ENCODE measurements at regions not wholly inside any gene's neighbourhood (a gene's known extent, or its start where the extent isn't known, plus 50 kb on each side); places are given as distances from the start of the nearest gene placed in this dataset.
"Not testable (repeated sequence)": the region's sequence is repeated elsewhere in the genome, so short reads cannot be mapped to it uniquely, and the experiment has no call there.

DNA sequence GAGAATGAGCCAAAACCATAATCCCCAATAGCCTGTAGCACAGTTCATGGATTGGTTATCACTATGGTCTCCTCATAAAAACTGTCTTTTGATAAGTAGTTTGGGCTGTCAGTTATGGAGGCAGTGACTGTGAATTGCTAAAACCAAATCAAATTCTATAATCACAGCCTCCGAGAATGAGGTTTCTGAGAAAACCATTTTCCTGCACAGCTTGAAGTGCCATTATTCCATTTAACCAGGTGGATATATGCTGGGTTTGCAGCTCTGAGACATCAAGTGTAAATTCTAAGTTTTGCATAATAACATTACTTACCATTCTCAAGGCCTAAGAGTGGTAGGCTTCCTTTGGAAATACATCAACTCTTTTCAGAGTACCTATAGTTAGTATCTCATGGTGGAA lies 485.4 kb downstream of the FRK start:
- no peak for DNase-seq (ENCODE audit: low read depth in 4 of 4, low spot score in 3 of 4)

DNA sequence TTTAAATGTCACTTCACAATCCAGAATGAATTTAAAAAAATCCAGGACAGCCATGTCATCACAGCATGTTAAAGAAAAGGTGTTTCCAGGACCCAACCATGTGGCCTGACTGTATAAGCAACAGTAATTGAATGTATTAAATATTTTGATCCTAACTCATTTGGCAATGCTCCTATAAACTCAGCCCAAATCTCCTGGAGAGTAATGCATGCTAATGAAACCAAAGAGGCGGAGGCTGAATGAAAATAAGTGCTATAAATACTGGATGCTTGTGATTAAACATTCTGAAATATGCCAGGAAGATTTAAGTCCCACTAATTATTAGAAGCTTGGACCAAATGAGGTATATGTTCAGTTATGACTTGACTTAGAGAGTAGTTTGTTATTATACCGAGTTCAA lies 486.8 kb downstream of the FRK start:
- DNase-seq (ENCODE audit: low read depth in 4 of 4, low spot score in 3 of 4), result no peak

DNA sequence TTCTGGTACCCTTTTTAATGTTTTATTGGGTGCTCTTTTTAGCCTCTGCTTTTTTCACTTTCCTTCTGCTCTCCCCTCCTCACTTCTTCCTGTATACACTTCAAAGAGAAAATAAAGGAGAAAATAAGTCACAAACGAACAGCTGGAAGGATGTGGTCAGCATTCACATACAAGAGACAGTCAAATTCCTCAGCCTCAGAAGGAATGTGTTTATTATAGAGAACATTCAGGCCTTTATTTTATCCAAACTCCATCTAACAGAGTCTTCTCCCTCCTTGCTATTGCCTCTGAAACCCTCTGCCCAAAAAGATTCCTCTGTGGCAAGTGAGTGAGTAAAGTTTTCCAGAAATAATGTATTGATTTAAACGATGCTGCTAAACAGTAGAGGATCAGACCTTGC lies 490.4 kb downstream of the FRK start:
- DNase-seq (ENCODE audit: low read depth in 4 of 4, low spot score in 3 of 4), result no peak

DNA sequence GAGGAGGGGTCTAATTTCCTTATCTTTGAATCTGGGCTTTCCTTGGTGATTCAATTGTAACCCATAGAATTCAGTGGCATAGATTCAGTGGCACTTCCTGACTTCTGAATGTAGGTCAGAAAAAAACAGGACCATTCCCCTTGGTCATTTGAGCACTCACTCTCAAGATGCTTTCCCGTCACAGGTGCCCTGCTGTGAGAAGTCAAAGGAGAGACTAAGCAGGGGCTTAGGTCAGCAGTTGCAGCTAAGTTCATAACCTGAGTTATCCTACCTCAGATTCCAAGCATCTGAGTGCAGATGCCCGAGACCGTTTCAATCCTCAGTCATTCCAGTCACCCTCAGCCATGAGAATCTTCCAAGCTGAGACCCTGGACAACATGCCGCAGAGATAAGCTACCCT lies 506.6 kb downstream of the FRK start:
- no peak for DNase-seq (ENCODE audit: low read depth in 4 of 4, low spot score in 3 of 4)

DNA sequence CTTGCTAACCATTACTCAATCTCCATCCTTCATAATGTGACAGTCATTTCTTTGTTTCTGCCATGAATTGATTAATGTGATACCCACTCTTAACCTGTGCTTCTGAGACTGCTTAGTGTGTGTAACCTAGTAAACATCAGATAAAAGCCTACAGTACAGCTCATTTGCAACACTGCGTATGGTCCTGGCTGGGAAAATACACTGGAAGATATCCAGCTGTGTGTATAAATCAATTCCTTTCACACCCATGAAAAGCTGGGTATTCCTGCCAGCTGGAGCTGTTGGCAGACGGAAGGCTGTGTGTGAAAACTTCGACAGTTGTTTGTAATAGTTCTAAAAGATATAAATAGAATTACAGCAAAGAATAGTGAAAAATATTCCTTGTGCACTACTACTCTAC lies 509.2 kb downstream of the FRK start:
- DNase-seq (ENCODE audit: low read depth in 4 of 4, low spot score in 3 of 4), result no peak

DNA sequence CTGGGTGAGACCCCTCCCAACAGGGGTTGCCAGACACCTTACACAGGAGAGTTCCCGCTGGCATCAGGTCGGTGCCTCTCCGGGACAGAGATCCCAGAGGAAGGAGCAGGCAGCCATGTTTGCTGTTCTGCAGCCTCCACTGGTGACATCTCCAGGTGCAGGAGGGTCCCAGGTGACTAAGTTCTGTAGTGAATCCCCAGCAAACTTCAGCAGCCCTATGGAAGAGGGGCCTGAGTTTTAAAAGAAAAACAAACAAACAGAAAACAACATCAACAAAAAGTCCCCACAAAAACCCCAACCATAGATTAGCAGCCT lies 515.1 kb downstream of the FRK start:
- DNase-seq (ENCODE audit: low read depth in 4 of 4, low spot score in 3 of 4), result no peak

DNA sequence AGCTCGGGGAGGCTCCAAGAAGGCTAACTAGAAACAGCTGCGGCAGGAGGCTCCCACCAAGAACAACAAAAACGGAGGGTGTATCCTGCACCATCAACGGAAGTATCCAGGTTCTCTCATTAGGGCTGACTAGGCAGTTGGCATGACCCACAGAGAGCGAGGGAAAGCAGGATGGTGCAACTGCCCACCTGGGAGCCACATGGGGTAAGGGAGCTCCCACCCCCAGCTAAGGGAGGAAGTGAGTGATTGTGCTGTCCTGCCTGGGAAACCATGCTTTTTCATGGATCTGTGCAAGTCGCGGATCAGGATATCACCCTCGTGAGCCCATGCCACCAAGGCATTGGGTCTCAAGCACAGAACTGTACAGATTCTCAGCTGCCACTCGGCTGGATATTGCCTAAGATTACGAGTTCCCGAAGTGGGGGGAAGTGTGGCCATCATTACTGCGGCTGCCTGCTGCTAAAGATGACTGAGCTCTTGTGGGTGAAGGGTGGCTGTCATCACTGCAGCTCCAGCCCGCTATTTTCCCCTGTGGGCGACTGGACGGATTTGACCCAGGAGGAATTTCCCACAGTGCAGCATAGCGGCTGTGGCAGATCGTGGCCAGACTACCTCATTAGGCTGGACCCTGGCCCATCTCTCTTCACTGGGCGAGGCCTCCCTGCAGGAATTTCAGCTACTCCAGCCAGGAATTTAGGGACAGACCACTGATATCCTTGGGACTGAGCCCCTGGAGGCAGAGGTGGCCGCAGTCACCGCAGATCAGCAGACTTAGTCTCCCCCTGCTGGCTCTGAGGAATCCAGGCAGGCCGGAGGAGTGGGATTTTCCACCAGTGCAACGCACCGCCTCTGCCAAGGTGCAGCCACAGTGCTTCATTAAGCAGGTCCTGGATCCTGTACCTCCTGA lies 515.7 kb downstream of the FRK start:
- no peak for DNase-seq (ENCODE audit: low read depth in 4 of 4, low spot score in 3 of 4)

DNA sequence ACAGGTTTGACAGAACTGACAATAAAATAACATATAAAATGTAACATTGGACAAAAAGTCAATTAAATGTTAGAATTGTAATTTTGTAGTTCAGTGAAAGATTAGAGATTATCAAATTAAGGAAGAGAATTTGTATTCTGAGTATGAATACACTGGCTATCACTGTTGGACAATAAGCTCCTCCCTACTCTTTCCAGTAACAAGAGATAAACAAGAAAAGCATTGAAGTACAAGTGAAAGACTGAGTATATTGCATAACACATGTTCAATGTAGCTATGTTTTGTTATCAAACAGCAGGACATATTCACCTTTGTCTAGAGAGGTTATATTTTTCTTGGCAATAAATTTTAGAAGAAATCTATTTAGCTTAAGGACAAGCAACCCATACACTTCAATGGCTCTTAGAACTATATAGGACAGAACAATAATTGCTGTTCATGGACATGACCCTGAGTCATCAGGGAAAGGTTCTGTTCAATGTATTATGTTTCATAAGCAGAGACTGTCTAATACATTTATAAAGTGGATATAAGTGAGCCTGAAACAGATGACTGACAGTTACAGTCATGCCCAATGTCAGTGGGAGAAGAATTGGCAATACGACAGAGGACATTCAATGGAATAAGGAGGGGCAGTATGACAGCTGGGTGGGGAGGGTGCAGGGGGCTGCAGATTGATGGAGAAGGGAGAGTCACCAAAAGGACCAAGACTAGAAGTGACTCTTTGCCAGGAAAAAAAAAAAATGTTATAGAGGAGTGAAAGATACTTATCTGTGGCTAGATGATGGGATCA lies 520.4 kb downstream of the FRK start:
- no peak for DNase-seq (ENCODE audit: low read depth in 4 of 4, low spot score in 3 of 4)

DNA sequence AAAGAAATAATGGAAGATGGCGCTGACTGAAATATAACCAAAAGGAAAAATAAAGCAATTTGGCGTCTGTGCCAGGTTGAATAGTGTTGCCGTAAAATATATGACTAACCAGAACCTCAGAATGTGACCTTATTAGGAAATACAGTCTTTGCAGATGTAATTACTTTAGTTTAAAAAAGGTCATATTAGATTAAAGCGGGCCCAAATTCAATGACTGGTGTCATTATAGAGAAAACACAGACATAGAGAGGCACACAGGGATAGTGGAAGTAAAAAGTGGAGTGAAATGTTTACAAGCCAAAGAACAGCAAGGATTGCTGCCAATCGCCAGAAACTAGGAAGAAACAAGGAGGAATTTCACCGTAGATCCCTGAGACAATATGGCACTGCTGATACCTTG lies 521.2 kb downstream of the FRK start:
- DNase-seq (ENCODE audit: low read depth in 4 of 4, low spot score in 3 of 4), result no peak

DNA sequence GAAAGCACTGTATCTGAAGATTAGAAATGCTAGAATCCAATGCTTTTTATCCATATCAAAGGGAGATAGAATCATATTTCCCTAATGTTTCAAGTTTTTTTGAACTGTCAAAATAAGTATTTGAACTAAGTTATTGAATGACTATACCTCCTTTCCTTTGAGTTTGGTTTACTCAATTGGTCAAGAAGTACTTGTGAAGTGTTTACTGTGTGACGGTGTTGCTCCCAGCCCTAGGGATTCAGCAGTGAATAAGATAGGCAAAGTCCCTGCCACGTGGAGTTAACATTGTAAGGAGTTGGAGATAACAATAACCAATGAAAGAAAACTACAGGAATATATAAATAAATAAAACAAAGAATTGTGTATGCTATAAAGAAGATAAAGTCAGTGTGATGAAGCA lies 535.9 kb downstream of the FRK start:
- DNase-seq (ENCODE audit: low read depth in 4 of 4, low spot score in 3 of 4), result no peak

DNA sequence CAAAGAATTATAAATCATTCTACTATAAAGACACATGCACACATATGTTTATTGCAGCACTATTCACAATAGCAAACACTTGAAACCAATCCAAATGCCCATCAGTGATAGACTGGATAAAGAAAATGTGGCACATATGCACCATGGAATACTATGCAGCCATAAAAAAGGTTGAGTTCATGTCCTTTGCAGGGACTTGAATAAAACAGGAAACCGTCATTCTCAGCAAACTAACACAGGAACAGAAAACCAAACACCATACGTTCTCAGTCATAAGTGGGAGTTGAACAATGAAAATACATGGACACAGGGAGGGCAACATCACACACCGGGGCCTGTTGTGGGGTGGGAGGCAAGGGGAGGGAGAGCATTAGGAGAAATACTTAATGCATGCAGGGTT lies 538.9 kb downstream of the FRK start:
- DNase-seq (ENCODE audit: low read depth in 4 of 4, low spot score in 3 of 4), result not testable (repeated sequence)

DNA sequence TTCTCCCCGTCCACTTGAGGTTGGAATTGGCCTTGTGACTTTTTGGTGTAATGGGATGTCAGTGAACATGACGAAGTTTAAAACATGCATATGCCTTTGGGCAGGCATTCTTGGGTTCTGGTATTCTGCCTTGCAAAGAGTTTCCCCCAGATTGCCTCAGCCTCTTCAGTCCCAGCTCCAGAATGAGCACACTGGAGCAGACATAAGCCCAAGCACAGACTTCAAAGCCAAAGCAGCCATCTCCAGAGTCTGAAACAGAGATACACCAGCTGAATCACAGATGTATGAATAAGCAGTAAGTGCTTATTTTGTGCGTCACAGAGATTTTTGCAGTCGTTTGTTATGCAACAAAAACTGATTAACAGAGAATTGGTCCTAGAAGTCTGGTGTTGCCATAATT lies 546.0 kb downstream of the FRK start:
- DNase-seq (ENCODE audit: low read depth in 4 of 4, low spot score in 3 of 4), result no peak

DNA sequence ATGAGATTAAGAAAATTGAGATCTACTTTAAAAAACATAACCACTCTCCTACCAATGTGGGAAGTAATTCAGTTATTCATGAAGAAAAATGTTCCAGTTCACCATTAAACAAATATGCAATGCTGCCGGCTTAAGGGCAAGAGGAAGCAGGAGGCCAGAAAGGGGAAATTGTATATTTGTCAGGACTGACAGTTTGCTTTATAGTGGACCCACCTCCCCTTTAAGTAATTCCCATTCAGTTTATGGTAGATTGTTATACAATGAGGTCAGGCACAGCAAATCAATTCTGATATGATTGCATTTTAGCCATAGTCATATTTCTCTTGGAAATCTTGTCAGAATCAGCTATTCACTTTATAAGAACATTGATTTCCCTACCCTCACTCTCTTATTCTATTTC lies 547.8 kb downstream of the FRK start:
- DNase-seq (ENCODE audit: low read depth in 4 of 4, low spot score in 3 of 4), result no peak

DNA sequence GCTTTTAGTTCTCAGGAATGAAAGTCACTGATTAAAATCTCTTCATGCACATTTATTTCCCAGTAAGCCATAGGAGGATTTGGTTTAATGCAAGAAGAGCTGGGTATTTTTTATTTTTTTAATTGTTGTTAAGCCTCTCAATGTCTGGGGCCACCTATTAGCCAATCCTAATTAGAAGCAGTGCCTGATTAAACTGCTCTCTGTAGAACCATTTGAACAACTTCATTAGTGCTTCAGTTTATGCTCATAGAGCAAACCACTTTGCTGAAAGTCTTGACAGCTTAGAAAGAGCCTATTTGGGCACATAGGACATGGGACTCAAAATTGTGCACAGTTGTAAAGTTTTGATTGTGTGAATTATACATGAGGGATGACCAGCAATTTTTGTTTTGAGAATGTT lies 548.9 kb downstream of the FRK start:
- DNase-seq (ENCODE audit: low read depth in 4 of 4, low spot score in 3 of 4), result no peak

DNA sequence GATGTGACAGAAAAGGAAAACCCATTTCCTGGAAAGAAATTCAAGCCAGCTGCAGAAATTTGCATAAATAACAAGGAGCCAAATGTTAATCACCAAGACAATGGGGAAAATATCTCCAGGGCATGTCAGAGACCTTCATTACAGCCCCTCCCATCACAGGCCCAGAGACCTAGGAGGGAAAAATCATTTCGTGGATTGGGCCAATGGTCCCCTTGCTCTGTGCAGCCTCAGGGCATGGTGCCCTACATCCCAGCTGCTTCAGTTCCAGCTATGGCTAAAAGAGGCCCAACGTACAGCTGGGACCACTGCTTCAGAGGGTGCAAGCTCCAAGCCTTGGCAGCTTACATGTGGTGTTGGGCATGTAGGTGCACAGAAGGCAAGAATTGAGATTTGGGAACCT lies 558.3 kb downstream of the FRK start:
- not testable (repeated sequence) for DNase-seq (ENCODE audit: low read depth in 4 of 4, low spot score in 3 of 4)

DNA sequence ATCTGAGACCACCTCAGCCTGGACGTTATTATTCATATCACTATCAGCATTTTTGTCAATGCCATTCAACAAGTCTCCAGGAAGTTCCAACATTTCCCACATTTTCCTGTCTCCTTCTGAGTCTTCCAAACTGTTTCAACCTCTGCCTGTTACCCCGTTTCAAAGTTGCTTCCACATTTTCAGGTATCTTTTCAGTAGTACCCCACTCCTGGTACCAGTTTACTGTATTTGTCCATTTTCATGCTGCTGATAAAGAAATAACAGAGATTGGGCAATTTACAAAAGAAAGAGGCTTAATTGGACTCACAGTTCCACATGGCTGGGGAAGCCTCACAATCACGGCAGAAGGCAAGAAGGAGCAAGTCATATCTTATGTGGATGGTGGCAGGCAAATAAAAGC lies 565.5 kb downstream of the FRK start:
- no peak for DNase-seq (ENCODE audit: low read depth in 4 of 4, low spot score in 3 of 4)

DNA sequence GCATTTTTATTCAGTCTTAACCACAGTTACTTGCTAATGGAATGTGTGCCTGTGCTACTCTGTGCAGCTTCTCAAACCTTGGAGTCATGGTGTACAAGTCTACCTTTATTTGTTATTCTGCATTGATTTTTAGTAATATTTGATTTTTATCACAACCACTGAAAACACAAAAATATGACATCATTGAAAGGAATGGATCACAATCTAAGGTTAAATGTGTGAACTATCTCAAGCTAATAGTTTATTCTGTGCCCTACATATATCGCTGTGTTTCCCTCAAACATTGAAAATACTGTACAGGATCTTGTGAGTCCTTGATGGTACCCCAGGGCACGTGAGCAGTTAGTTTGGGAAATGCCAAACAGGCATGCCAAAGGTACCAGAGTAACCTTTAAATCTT lies 573.4 kb downstream of the FRK start:
- no peak for DNase-seq (ENCODE audit: low read depth in 4 of 4, low spot score in 3 of 4)

DNA sequence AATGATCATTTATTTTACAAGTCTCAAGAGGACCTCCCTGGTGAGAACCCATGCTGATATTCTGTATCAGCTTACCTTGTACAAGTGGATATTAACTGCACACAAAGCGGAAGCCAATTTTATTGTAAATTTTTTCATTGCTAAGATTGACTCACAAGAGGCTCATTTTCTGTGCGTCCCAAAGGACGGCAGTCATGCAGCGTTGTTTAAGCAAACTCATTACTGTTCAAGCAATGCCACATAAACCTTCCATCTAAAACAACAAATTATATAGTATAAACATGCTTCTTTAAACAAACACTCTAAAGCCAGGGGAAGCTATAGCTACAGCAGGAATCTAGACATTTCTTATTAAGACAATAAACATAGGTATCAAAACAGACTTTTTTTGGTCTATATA lies 575.3 kb downstream of the FRK start:
- no peak for DNase-seq (ENCODE audit: low read depth in 4 of 4, low spot score in 3 of 4)

DNA sequence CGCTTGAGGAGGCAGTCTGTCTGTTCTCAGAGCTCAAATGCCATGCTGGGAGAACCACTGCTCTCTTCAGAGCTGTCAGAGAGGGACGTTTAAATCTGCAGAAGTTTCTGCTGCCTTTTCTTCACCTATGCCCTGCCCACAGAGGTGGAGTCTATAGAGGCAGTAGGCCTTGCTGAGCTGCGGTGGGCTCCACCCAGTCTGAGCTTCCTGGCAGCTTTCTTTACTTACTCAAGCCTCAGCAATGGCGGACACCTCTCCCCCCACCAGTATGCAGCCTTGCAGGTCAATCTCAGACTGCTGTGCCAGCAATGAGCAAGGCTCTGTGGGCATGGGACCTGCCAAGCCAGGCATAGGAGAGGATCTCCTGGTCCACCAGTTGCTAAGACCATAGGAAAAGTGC lies 580.1 kb downstream of the FRK start:
- DNase-seq (ENCODE audit: low read depth in 4 of 4, low spot score in 3 of 4), result not testable (repeated sequence)

DNA sequence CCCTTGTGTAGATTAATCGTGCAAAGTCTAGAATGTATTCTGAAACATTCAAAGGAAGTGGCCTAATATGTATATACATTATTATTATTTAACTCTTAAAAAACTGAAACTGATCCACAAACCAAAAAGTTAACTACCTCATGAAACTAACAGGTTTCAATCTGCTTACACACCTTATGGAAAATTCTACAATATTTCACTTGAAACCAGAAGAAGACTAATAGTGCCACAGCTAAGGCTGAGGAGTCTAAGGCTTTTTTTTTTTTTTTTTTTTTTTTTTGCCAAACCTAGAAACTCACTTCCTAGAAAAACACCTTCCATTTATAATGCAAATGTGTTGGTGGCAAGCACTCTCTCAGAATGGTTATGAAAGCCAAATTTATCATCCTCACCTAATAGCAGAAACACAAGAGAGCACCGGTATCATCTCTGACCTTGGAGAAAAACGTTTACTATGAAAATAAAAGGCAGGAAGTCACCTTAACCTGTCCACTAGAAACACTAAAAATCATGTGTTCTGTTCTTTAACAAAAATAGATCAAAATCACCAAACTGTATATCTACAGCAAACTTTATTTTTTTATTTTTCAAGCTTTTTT lies 586.1 kb downstream of the FRK start:
- DNase-seq (ENCODE audit: low read depth in 4 of 4, low spot score in 3 of 4), result no peak

DNA sequence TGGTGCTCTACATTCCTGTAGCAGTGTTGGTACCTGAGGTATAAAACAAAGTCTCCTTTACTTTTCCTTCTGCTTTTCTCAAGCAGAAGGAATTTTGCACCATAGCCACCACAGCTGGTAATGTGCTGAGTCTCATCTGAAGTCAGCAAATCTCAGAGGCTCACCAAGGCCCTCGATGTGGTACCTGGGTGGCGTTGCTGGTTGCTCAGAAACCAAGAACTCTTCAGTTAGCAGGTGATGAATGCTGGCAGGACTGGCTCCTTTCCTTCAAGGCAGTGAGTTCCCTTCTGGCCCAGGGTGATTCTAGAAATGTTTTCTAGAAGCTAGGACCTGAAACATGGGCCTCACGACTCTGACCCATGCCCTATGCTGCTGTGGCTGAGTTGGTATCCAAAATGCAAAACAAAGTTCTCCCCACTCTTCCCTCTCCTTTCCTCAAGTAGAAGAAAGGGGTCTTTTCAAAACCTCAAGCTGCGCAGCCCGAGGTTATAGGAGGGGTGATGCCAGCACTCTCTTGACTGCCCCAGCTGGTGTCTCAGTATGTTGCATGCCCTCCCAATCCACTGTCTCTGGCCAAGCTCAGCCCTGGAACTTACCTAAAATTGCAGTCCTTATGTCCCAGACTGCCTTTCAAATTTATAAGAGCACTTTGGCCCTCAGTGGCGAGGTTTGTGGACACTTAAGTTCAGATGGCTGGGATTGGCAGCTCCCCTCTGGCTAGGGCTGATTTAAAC lies 592.3 kb downstream of the FRK start:
- DNase-seq (ENCODE audit: low read depth in 4 of 4, low spot score in 3 of 4), result no peak

Data from left renal pelvis (tissue), 4 donors.